K562 (cell line): ENCODE measurements at regions not wholly inside any gene's neighbourhood (a gene's known extent, or its start where the extent isn't known, plus 50 kb on each side); places are given as distances from the start of the nearest gene placed in this dataset.

Experiments used
- ATAC-seq: fragments of 200-7000 bp; cut with Tn5 transposase; 3 replicates; pipeline ENCODE4 v1.9.1; 2020; ENCODE audit warnings: moderate library complexity
- BruUV-seq: library from RNA; stranded (reverse); fragments of 400-500 nt; replicated peaks from 2 replicates; lab custom pipeline; 2021; lab: Mats Ljungman, UMichigan
- CTCF ChIA-PET: fragments of 300-600 bp; formaldehyde crosslinking; extraction: SDS; loops from one replicate; lab custom pipeline; 2021; ENCODE audit warnings: low intra/inter-chr PET ratio; lab: Yijun Ruan, JAX
- POLR2A ChIA-PET: fragments of 300-600, 350-650 bp; sonication (Branson Sonifier 250); formaldehyde crosslinking; extraction: SDS; loops from one replicate; lab custom pipeline; 2021; ENCODE audit warnings: antibody characterized with exemption, inconsistent platforms; lab: Yijun Ruan, JAX
- DNase-seq, 4 experiments: peaks; one replicate each; pipeline versions ENCODE4 v3.0.0 to v3.0.0-alpha.2; 2011 to 2018; ENCODE audit warnings: low spot score in 3 of 4, mixed read lengths in 3 of 4; ENCODE audit errors: extremely low read depth in 1 of 4
- FAIRE-seq: peaks from 2 replicates; lab custom pipeline; 2011; peaks lifted over from hg19 to GRCh38; lab: Jason Lieb, UNC
- H2AFZ ChIP-seq: 2 replicates; pipeline ENCODE4 v1.6.0; 2011; ENCODE audit warnings: low read depth, low read length, control low read depth, inconsistent platforms
- H3K27ac ChIP-seq: fragments of 200-600 bp; 3 replicates; pipeline ENCODE4 v1.8.0; 2011; ENCODE audit warnings: low read depth, mild to moderate bottlenecking, control low read depth, inconsistent platforms, low read length, moderate library complexity, mixed read lengths; ENCODE audit errors: extremely low read depth
- H3K27me3 ChIP-seq, 2 experiments: fragments of 300-600 bp in 1 of 2; 2 replicates in 1 of 2; 3 replicates in 1 of 2; pipeline versions ENCODE4 v1.6.0 to v1.8.0; 2011; ENCODE audit warnings: inconsistent platforms in 2 of 2, low read length in 2 of 2, mild to moderate bottlenecking in 1 of 2, mixed read lengths in 1 of 2, moderate library complexity in 1 of 2; ENCODE audit not compliant: control insufficient read depth in 2 of 2, insufficient read depth in 2 of 2
- H3K36me3 ChIP-seq: fragments of 300-600 bp; 3 replicates; pipeline ENCODE4 v1.8.0; 2011; ENCODE audit warnings: mild to moderate bottlenecking, low read length, inconsistent platforms; ENCODE audit not compliant: control insufficient read depth, insufficient read depth
- H3K4me1 ChIP-seq, 2 experiments: fragments of 200-600 bp in 1 of 2; replicated peaks in 1 of 2; 2 replicates in 1 of 2; 3 replicates in 1 of 2; pipeline versions ENCODE4 v1.5.1 to v1.8.0; 2011; ENCODE audit warnings: inconsistent platforms in 2 of 2, low read length in 2 of 2, mild to moderate bottlenecking in 1 of 2, mixed read lengths in 1 of 2, moderate library complexity in 1 of 2; ENCODE audit not compliant: control insufficient read depth in 2 of 2, insufficient read depth in 2 of 2
- H3K4me2 ChIP-seq: 2 replicates; pipeline ENCODE4 v1.6.1; 2011; ENCODE audit warnings: low read length, control low read depth, inconsistent platforms, mixed read lengths; ENCODE audit not compliant: insufficient read depth
- H3K4me3 ChIP-seq: fragments of 200-600 bp; sonication (generic), shearing (Covaris generic); 2 replicates; pipeline ENCODE4 v1.5.1; 2016; ENCODE audit warnings: control low read depth, inconsistent platforms
- H3K79me2 ChIP-seq: fragments of 200-600 bp; 3 replicates; pipeline ENCODE4 v1.8.0; 2011; ENCODE audit warnings: low read length, inconsistent platforms; ENCODE audit not compliant: control insufficient read depth, insufficient read depth
- H3K9ac ChIP-seq, 2 experiments: 2 replicates each; pipeline versions ENCODE4 v1.6.0 to v1.6.1; 2011; ENCODE audit warnings: low read depth in 2 of 2, low read length in 2 of 2, control low read depth in 1 of 2, inconsistent platforms in 1 of 2, mild to moderate bottlenecking in 1 of 2, mixed read lengths in 1 of 2; ENCODE audit not compliant: insufficient read depth in 1 of 2
- H3K9me1 ChIP-seq: one replicate; pipeline ENCODE4 v1.6.0; 2011; ENCODE audit warnings: inconsistent platforms, mild to moderate bottlenecking, low read length, moderate library complexity; ENCODE audit not compliant: control insufficient read depth, insufficient read depth
- H3K9me3 ChIP-seq: replicated peaks from 2 replicates; pipeline ENCODE4 v1.5.1; 2011; ENCODE audit warnings: low read depth, low read length, inconsistent platforms; ENCODE audit not compliant: control insufficient read depth, insufficient read depth
- H4K20me1 ChIP-seq: replicated peaks from 2 replicates; pipeline ENCODE4 v1.6.1; 2011; ENCODE audit warnings: low read length, inconsistent platforms, mixed read lengths; ENCODE audit not compliant: control insufficient read depth, insufficient read depth
- CC2D1A ChIP-seq: fragments of 450-650 bp; IDR thresholded peaks from 2 replicates; pipeline ENCODE4 v1.6.1; 2017; ENCODE audit warnings: mild to moderate bottlenecking
- FOXM1 ChIP-seq, 2 experiments: fragments of 450-650 bp in 1 of 2; sonication (generic) in 1 of 2; formaldehyde crosslinking in 1 of 2; IDR thresholded peaks; 2 replicates each; pipeline versions ENCODE4 v1.6.1 to v1.9.0; 2017 to 2022; ENCODE audit warnings: low read depth in 2 of 2, mild to moderate bottlenecking in 2 of 2, missing genetic modification reagents in 1 of 2, moderate library complexity in 1 of 2
- JUNB ChIP-seq: fragments of 450-650 bp; formaldehyde crosslinking; conservative IDR thresholded peaks from 2 replicates; pipeline ENCODE4 v1.4.0; 2020; ENCODE audit warnings: mild to moderate bottlenecking
- NR2F6 ChIP-seq: fragments of 450-650 bp; formaldehyde crosslinking; IDR thresholded peaks from 2 replicates; pipeline ENCODE4 v1.4.0; 2020; ENCODE audit warnings: mild to moderate bottlenecking
- TCF3 ChIP-seq: sonication (generic); formaldehyde crosslinking; IDR thresholded peaks from 2 replicates; pipeline ENCODE4 v1.4.0; 2020; ENCODE audit warnings: mild to moderate bottlenecking, missing genetic modification reagents
- ZNF282 ChIP-seq: sonication (generic); formaldehyde crosslinking; IDR thresholded peaks from 2 replicates; pipeline ENCODE4 v1.8.1; 2023; ENCODE audit warnings: missing genetic modification reagents
- WGBS: fragments of 100-300 bp; shearing (Covaris generic); methylation state at CpG from one replicate; pipeline ENCODE4 v1.1.6; 2016; ENCODE audit warnings: low coverage, mixed read lengths; ENCODE audit not compliant: insufficient coverage; ENCODE audit errors: missing lambda C conversion rate; 5-methylcytosine and 5-hydroxymethylcytosine counted together
- in situ Hi-C: fragments of 300-500 bp; cut with MboI; formaldehyde crosslinking; loops from 4 replicates; pipeline ENCODE4 v1.15.0; 2018; ENCODE audit warnings: inconsistent platforms, mixed read lengths
- intact Hi-C: fragments of 100-400 bp; cut with micrococcal nuclease; formaldehyde crosslinking; loops from 2 replicates; pipeline ENCODE4 v1.14.2; 2022
- TF ChIP-seq, protein P1 (sequence below): sonication (generic); formaldehyde crosslinking; IDR thresholded peaks from 2 replicates; pipeline ENCODE4 v1.8.1; 2023; ENCODE audit warnings: mild to moderate bottlenecking, missing genetic modification reagents

DNA sequence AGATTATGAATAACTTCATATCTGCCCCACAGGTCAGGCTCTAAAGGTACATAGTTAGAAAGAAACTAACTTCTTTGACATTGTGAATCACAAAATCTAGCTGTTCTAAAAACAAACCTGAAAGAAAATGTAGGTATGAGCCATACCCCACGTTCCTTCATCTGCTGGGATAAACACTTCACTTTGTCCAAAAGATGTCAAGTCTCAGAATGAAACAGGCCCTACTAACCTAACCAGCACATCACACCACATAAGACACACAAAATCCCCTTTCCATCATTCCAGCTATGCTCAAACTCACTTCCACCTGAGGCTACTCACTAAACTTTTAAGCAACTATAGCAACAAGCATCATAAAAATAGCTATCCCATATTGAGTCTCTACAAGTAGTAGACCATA lies 65.2 kb upstream of the GJA5 start:
- intact Hi-C loops (no loop called here), in situ Hi-C loops (no loop called here)
- TF ChIP-seq FOXM1 (IDR thresholded peaks at IDR 0.05; ENCODE audit: low read depth) = no peak
- TF ChIP-seq FOXM1 (CRISPR knock-in tag; IDR thresholded peaks at IDR 0.05; ENCODE audit: low read depth) = no peak
- no peak for TF ChIP-seq CC2D1A
- TF ChIP-seq, protein P1, sequence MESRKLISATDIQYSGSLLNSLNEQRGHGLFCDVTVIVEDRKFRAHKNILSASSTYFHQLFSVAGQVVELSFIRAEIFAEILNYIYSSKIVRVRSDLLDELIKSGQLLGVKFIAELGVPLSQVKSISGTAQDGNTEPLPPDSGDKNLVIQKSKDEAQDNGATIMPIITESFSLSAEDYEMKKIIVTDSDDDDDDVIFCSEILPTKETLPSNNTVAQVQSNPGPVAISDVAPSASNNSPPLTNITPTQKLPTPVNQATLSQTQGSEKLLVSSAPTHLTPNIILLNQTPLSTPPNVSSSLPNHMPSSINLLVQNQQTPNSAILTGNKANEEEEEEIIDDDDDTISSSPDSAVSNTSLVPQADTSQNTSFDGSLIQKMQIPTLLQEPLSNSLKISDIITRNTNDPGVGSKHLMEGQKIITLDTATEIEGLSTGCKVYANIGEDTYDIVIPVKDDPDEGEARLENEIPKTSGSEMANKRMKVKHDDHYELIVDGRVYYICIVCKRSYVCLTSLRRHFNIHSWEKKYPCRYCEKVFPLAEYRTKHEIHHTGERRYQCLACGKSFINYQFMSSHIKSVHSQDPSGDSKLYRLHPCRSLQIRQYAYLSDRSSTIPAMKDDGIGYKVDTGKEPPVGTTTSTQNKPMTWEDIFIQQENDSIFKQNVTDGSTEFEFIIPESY (CRISPR knock-in tag) = no peak
- no peak for TF ChIP-seq TCF3 (CRISPR knock-in tag)
- no peak for TF ChIP-seq JUNB (CRISPR knock-in tag)
- no peak for TF ChIP-seq ZNF282 (CRISPR knock-in tag)
- TF ChIP-seq NR2F6 = no peak
- H3K9me3 ChIP-seq = no peaks in the 10 kb centered on the region
- no peak overlapping the region for H3K9ac ChIP-seq
- no peak overlapping the region for H3K4me3 ChIP-seq
- H3K4me1 ChIP-seq = no peaks in the 10 kb centered on the region
- ATAC-seq (no peak), FAIRE-seq (no peak), DNase-seq (no peak)
- no peak overlapping the region for H3K27ac ChIP-seq
- H2AFZ ChIP-seq = no peak overlapping the region
- H3K79me2 ChIP-seq = no peaks in the 10 kb centered on the region
- BruUV-seq = no TSS peak
- H3K4me2 ChIP-seq = no peak overlapping the region
- WGBS = 0% methylated on average over 1 of the region's 1 CpG
- CTCF ChIA-PET = no interaction called here
- POLR2A ChIA-PET = no interaction called here
- H3K27me3 ChIP-seq = no peaks in the 10 kb centered on the region; a peak in 1 of 5 replicates
- H3K36me3 ChIP-seq = no peaks in the 10 kb centered on the region
- H4K20me1 ChIP-seq = no peaks in the 10 kb centered on the region
- no peaks in the 10 kb centered on the region for H3K9me1 ChIP-seq
